Kidney glomerular epithelial cell (primary cell): ENCODE measurements at regions not wholly inside any gene's neighbourhood (a gene's known extent, or its start where the extent isn't known, plus 50 kb on each side); places are given as distances from the start of the nearest gene placed in this dataset.
"Not testable (repeated sequence)": the region's sequence is repeated elsewhere in the genome, so short reads cannot be mapped to it uniquely, and the experiment has no call there.

Experiments
- DNase-seq: peaks from one replicate; lab custom pipeline; 2025; lab: John Stamatoyannopoulos, UW

DNA sequence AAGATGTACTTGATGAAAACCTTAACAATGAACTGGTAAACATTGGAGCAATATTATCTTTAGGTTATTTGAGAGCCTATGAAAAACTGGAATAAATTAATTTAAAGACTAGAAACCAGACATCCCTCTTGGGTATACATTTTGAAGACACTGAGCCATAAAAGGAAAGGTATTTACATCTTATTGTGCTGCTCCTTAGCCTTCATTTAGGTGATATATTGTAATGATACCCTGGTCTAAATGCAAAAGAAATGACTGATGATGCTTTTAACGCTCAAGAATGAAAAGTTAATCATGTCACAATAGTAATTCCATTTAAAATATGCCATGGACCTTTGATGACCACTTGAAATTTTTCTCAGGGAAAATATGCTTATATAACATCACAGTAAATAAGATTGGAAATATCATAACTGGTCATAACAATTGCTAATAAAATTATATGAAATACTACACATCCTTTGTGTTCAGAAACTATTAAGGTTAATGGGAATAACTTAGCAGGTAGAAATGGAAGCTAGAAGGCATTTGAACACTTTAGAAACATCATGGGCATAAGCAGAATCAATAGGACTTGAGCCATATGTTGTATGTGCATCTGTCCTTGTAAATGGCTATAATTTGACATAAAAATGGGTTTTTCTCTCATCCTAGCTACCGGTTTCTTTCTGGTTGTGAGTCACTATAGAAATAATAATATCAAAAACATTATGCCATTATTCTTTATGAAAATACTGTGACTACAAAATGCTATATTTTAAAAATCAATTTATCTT is 979.7 kb downstream of the RAPGEF2 start:
- DNase-seq, result no peak

DNA sequence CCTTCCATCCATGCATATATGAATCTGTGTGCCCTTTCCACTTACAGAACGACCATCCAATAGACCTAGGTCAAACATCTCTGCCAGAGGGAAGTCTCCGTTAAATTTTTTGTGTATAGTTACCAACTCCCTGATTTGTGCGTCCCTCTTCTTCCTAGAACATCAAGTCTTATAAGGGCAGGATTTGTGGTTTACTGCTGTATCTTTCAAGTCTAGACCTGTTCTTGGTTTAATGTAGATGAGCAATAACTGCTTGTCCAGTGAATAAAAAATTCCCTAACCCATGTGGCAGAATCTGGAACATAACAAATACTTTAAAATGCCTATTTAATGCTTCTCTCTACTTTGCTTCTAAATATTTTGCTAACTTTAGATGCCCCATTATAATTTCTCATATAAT is 988.8 kb downstream of the RAPGEF2 start:
- DNase-seq, result no peak

GRCh38 chr4:160100316-160100715 is 997.4 kb downstream of the RAPGEF2 start:
- no peak for DNase-seq

DNA sequence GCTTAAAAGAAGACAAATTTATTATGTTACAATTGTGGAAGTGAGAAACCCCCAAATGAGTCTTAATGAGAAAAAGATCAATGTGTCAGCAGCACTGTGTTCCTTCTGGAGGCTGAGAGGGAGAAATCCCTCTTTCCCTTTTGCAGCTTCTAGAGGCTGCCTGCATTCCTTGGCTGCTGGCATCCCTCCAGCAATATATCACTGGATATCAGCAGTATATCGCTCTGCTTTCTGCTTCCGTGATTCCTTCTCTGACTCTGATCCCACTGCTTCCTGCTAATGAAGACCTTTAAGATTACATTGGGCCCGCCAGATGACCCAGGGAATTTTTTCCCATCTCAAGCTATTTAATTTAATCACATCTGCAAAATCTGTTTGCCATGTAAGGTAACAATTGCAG is 1008.0 kb downstream of the RAPGEF2 start:
- no peak for DNase-seq

- DNase-seq, result no peak
Measured at GRCh38 chr4:160117686-160118085, 1014.8 kb downstream of the RAPGEF2 start.

- not testable (repeated sequence) for DNase-seq
Measured at GRCh38 chr4:160125576-160126287, 1022.9 kb downstream of the RAPGEF2 start.

- DNase-seq, result no peak
Measured at GRCh38 chr4:160127211-160127610, 1024.3 kb downstream of the RAPGEF2 start.

- DNase-seq, result peak; percentile 23
Measured at GRCh38 chr4:160129439-160129838, 1026.6 kb downstream of the RAPGEF2 start.

- no peak for DNase-seq
Measured at GRCh38 chr4:160136021-160136420, 1033.1 kb downstream of the RAPGEF2 start.

DNA sequence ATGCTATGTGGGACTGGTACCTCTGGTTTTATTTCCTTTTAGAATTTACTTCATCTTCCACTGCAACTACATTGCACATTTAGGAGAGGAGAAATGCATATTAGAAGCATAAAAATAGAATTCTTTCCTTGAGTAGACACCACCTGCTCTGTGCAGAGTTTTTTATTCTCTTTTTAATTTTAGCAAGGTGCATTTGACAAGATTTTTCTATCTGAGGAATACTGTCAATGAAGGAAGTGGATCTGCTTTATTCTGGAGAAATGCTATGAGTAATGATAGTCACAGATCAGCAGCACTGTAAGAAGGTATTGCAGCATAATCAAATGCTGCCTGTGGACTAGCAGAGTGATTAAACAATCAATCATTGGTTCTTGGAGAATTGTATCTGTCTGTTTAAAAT is 1038.3 kb downstream of the RAPGEF2 start:
- no peak for DNase-seq

DNA sequence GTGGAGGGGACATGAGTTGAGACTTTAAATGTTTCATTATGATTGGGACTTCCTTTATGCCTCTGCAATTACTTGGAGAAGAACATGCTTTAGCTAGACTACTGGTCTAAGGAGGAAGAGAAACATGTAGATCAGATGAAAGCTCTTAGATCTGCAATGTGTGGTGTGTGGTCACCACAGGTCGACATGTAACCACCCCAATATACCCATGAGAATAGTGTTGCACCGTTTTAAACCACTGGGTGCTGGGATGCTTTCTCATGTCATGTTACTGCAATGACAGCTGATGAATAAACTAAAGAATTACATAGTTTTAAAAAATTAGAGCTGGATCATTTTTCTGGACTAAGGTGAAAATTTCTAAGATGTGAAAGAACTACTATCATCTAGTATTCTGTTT is 1039.7 kb downstream of the RAPGEF2 start:
- DNase-seq, result no peak

GRCh38 chr4:160143574-160143973 is 1040.7 kb downstream of the RAPGEF2 start:
- DNase-seq, result no peak

- no peak for DNase-seq
Measured at GRCh38 chr4:160159457-160159856, 1056.6 kb downstream of the RAPGEF2 start.

DNA sequence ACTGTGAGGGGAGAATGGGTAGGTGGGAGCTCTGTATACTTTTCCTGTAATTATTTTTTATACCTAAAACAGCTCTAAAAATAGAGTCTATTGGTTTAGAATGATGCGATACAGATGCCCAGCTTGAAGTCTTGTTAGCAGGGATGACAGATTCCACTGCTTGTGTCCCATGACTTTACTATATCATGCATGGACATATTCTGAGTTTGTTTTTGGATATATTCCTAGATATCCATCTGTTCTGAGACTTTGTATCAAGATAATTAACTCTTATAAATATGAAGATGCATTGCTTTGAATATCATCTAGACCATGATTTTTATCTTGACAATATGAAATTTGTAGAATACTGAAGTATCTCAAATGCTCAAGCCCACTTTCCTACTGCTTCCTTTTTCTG is 1058.1 kb downstream of the RAPGEF2 start:
- no peak for DNase-seq

GRCh38 chr4:160175064-160175643 is 1072.3 kb downstream of the RAPGEF2 start:
- DNase-seq, result no peak

GRCh38 chr4:160180211-160180610 is 1077.3 kb downstream of the RAPGEF2 start:
- no peak for DNase-seq

DNA sequence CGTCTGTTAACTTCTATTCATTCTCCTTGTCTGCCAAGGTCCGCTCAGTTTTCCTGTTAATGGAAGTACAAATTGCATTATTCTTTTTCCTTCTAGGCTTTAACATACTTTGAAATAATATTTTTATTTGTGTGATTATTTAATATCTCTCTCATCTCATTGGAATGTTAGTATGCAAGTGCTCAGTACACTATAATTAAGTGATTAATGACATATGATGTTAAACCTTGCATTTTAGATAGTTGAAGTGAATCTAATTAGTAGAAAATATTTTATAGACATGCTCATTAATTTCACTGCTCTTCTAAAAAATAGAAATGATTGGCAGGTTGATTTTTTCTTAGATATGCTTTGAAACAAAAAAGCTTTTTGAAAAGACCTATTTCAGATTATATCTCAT is 1079.8 kb downstream of the RAPGEF2 start:
- DNase-seq, result no peak

GRCh38 chr4:160184884-160185283 is 1082.0 kb downstream of the RAPGEF2 start:
- DNase-seq, result no peak

DNA sequence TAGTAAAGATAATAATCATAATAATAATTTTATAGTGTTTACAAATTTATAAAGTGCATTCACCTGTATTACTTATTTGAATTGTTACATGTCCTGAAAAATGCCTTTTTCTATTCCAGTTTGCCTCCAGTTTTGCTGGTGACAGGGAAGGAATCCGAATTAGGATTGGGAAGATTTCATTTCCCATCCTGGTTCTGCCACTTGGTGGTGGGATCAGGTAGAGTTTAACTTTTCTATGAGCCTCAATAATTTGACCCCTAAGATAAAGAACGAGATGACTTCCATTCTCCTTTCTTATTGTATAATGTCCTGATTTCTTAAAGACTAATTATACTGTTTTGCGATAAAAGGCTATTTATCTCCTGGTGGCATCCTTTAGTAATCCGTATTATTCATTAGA is 1090.9 kb downstream of the RAPGEF2 start:
- DNase-seq, result no peak

DNA sequence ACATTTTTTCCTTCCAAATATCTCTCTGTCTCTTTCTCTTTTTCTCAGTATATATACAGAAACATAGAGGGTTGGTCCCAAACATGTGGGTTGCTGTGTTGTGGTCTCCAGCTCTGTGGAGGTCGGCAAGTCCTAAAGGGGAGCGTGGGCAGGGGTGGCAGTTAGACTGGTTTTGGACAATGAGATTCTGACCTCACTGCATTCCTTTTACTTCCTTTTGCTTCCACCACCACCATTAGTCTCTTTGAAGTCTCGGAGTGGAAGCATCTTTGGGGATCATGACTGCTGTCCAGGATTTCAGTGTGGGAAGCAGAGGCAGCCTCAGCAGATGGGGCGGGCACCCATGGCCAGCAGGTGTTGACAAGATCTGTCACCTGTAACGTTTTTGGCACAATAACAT is 1091.8 kb downstream of the RAPGEF2 start:
- DNase-seq, result no peak

DNA sequence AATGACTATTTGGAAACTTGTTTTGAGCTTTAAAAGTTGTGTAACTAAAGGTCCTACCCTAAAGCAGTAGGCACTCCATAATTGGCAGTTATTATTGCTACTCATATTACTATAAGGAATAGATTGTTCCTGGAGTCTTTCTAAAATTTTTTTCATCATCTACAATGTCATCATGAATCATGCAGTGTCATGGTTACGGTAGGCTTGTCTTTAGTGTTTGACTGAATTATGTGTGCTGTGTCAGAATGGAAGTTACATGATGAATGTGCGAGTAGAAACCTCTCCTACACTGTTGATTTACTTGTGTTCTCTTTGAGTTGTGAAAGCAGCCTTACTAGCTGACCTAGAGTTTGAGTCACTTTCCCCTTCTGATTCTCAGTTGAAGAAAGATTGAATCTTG is 1099.9 kb downstream of the RAPGEF2 start:
- DNase-seq, result no peak

DNA sequence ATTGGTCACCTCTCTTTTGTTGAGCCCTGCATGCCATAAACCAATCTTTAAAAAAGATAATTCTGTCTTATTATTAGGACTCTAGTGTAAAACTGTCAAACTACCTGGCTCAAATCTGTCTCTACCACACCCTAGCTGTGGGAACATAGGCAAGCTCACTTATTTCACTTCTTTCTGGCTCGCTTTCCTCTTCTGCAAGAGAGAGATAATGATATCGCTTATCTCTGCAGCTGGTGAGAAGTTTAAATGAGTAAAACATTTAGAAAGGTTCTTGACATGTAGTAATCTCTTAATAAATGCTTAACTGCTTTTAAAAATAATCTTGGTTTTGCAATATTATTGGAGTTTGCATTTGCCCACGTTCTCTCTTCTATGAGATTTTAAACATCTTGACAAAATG is 1109.2 kb downstream of the RAPGEF2 start:
- no peak for DNase-seq

DNA sequence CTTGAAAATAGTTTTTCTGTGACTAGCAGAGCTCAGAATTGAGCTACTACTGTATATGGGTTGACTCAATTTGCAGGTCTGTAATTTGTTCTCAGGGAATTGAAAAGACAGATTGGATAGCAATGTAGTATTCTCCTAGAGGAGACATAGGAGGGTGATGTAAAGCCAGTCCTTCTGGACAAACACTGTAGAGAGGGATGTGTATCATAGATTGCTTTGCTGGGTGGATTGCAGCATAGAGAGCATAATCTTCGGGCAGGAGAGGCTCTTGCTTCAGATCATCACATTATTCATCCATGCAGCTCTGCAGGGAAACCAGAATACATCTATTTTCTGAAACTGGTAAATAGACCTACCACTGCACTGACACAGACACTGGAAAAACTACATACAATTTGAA is 1110.5 kb downstream of the RAPGEF2 start:
- DNase-seq, result no peak
